Activated naive CD8-positive, alpha-beta T cell treated with anti-CD3 and anti-CD28 coated beads, Interleukin-2, amount 50 U/mL, for 16 hours (primary cell): ENCODE measurements at regions not wholly inside any gene's neighbourhood (a gene's known extent, or its start where the extent isn't known, plus 50 kb on each side); places are given as distances from the start of the nearest gene placed in this dataset.
"Not testable (repeated sequence)": the region's sequence is repeated elsewhere in the genome, so short reads cannot be mapped to it uniquely, and the experiment has no call there.

Source experiments
- DNase-seq: peaks from one replicate; pipeline ENCODE4 v3.0.0-alpha.2; 2020; ENCODE audit warnings: low read depth, low spot score

- DNase-seq = no peak
Observed at GRCh38 chr2:129490641-129491040, 488.8 kb upstream of the RAB6C start.

GRCh38 chr2:129491308-129491707, 488.2 kb upstream of the RAB6C start:
- DNase-seq = no peak

- DNase-seq = no peak
Observed at GRCh38 chr2:129492548-129492947, 486.9 kb upstream of the RAB6C start.

- no peak for DNase-seq
Observed at GRCh38 chr2:129499747-129500146, 479.7 kb upstream of the RAB6C start.

- DNase-seq = no peak
Observed at GRCh38 chr2:129502781-129503180, 476.7 kb upstream of the RAB6C start.

GRCh38 chr2:129504646-129505045, 474.8 kb upstream of the RAB6C start:
- no peak for DNase-seq

- DNase-seq = no peak
Observed at GRCh38 chr2:129518937-129519336, 460.5 kb upstream of the RAB6C start.

GRCh38 chr2:129532158-129532557, 447.3 kb upstream of the RAB6C start:
- DNase-seq = not testable (repeated sequence)

- no peak for DNase-seq
Observed at GRCh38 chr2:129548880-129549279, 430.6 kb upstream of the RAB6C start.

GRCh38 chr2:129550536-129550935, 428.9 kb upstream of the RAB6C start:
- DNase-seq = no peak

GRCh38 chr2:129554373-129554772, 425.1 kb upstream of the RAB6C start:
- DNase-seq = no peak

- DNase-seq = no peak
Observed at GRCh38 chr2:129559101-129559500, 420.4 kb upstream of the RAB6C start.

GRCh38 chr2:129565551-129566109, 413.8 kb upstream of the RAB6C start:
- no peak for DNase-seq

GRCh38 chr2:129570812-129571211, 408.7 kb upstream of the RAB6C start:
- not testable (repeated sequence) for DNase-seq

- DNase-seq = no peak
Observed at GRCh38 chr2:129575431-129575830, 404.0 kb upstream of the RAB6C start.

- no peak for DNase-seq
Observed at GRCh38 chr2:129575880-129576279, 403.6 kb upstream of the RAB6C start.

GRCh38 chr2:129580001-129580400, 399.5 kb upstream of the RAB6C start:
- no peak for DNase-seq

GRCh38 chr2:129585760-129586159, 393.7 kb upstream of the RAB6C start:
- no peak for DNase-seq

- DNase-seq = no peak
Observed at GRCh38 chr2:129587426-129588064, 391.9 kb upstream of the RAB6C start.

- no peak for DNase-seq
Observed at GRCh38 chr2:129604560-129604959, 374.9 kb upstream of the RAB6C start.

GRCh38 chr2:129605646-129606045, 373.8 kb upstream of the RAB6C start:
- DNase-seq = no peak

- no peak for DNase-seq
Observed at GRCh38 chr2:129606496-129607270, 372.8 kb upstream of the RAB6C start.

GRCh38 chr2:129609224-129609623, 370.2 kb upstream of the RAB6C start:
- no peak for DNase-seq
